ENCODE measurements at regions not wholly inside any gene's neighbourhood (a gene's known extent, or its start where the extent isn't known, plus 50 kb on each side); places are given as distances from the start of the nearest gene placed in this dataset.

DNA sequence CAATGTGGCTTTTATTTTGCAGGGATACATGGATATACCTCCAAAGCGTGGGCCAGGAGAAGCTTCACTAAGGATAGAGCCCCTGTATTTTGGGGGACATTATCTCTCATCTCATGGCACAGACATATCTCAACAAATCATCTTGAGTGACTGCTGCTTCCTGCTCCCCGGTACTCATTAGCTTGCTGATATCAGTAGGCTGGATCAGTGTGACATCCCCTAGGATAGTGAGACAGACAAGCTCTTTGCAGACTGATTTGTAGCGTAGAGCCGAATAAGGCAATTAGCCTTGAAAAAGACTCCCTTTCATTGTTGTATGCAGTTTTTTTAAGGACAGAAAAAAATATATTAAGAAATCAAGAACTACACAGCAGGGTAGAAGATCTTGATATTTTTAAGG is 237.7 kb upstream of the CDH9 start:
- DNase-seq = no peak

DNA sequence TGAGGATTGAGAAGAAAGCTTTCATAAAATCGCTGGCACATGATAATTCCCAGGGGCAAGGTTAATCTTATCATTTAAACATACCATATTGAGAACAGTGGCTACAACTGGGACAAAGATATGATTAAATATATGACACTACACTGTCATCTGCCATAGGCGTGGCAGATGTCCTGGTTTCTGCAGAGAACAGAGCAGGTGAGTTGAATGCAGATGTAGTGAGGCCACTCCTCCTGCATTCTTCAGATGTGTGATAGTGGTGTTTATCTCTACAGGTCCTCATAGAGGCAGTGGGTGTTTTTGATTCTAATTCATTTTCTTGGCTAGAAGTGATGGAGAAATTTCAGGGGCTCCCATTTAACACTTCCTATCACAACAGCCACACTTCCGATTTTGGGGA is 237.0 kb upstream of the CDH9 start:
- DNase-seq = no peak

DNA sequence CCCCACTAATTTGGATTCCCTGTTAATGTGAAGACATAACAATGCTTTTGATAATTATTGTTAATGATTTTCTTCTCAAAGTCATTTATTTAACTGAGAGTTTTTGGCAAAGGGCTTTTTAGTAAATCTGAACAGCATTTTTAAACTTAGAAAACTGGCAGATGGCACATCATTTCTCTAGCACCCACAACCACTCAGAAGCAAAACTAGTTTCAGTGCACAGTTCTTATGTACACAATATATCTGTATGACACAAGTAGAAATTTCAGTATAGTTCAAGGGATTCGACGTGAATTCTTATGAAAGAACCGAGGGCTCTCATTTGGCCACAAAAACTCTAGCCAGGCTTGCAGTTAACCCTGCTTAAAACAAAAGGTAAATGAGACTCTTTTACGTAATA is 231.4 kb upstream of the CDH9 start:
- DNase-seq = no peak

DNA sequence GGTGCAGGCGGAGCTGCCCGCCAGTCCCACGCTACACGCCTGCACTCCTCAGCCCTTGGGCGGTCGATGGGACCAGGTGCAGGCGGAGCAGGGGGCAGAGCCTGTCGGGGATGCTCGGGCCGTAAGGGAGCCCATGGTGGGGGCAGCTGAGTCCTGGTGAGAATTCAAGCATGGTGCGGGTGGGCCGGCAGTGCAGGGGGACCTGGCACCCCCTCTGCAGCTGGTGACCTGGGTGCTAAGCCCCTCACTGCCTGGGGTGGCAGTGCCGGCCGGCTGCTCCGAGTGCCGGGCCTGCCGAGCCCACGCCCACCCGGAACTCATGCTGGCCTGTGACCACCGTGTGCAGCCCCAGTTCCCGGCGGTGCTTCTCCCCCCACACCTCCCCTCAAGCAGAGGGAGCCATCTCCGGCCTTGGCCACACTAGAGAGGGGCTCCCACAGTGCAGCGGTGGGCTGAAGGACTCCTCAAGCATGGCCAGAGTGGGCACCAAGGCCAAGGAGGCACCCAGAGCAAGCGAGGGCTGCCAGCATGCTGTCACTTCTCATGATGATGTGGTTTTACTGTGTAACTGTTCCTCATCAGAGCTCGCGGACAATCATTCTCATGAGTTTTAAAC is 228.9 kb upstream of the CDH9 start:
- no peak for DNase-seq

DNA sequence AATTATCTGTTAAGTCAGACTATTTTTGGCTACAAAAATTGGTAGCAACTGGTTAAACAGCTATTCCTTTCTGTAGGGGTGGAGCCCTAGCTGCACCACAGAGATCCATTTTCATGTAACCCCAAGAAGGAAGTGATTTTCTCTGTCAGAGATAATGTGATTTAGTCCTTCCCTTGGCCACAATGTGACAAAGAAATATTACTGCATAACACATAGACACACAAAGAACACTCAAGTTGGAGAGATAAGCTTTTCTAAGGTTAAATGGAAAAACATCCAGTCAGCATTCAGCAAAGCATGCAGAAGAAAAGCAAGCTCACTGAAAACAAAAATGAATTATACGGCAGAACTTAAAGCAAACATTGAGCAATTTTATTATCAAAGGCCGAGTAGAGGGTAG is 227.8 kb upstream of the CDH9 start:
- DNase-seq = no peak

DNA sequence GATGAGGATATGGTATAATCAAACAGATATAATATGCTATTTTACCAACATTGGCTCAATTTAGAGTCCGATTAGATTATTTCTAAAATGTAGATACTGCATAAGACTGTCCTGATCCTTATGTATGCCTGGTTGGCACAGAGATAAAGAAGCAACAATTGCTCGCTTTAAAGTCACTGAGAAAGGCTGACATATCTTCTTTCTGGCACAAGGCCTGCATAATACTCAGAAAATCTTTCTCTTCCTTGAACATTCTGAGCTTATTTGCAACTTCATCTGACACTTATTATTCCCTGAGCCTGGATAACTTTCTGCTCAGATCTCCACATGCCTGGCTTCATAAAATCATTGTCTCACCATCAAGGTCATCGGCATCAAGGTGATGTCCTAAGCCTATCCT is 219.3 kb upstream of the CDH9 start:
- DNase-seq = no peak

DNA sequence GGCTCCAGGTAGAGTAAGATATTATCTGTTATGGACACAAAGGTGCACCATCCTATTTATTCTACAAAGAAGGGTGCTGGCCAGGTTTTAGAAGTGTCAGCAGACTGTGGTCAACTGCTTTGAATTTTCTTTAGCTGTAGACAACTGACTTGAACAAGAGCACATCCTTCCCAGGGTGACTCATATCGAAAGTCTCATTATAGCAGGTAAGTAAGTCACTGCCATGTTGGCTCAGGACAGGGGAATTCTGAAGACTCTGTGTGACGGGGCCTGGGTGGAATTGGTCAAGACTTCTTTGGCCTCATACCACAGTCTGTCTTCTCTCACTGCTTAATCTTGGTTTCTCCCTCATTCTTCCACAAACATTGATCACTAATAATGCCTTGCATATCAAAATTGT is 214.5 kb upstream of the CDH9 start:
- no peak for DNase-seq

DNA sequence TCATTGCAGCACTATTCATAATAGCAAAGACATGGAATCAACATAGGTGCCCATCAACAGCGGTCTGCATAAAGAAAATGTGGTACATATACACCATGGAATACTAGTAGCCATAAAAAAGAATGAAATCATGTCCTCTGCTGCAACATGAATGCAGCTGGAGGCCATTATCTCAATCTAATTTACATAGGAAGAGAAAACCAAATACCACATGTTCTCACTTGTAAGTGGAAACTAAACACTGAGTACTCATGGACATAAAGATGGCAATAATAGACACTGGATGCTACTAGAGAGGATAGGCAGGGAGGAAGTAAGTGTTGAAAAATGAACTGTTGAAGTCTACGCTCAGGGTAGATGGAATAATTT is 203.9 kb upstream of the CDH9 start:
- no peak for DNase-seq

DNA sequence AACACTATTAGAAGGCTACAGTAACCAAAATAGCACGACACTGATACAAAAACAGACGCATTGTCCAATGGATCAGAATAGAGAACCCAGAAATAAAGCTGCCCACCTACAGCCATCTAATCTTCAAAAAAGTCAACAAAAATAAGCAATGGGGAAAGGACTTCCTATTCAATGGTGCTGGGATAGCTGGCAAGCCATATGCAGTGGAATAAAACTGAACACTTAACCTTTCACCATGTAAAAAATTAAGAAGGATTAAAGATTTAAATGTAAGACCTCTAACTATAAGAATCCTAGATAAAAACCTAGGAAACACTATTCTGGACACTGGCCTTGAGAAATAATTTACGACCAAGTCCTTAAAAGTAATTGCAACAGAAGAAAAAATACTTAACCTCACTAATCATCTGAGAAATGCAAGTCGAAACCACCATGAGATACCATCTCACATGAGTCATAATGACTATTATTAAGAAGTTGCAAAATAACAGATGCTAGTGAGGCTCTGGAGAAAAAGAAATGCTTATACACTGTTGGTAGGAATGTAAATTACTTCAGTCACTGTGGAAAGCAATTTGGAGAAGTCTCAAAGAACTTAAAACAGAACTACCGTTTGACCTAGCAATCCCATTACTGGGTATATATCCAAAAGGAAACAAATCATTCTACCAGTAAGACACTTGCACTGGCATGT is 203.3 kb upstream of the CDH9 start:
- DNase-seq = no peak

DNA sequence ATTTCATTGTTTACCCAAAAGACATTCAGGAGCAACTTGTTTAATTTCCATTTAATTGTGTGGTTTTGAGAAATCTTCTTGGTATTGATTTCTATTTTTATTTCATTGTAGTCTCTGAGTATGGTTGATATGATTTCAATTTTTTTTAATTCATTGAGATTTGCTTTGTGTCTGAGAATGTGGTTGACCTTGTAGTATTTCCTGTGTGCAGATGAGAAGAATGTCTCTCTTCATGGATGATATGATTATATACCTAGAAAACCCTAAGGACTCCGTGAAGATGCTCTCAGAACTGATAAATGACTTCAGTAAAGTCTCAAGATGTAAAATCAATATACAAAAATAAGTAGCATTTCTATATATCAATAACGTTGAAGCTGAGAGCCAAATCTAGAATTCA is 202.4 kb upstream of the CDH9 start:
- DNase-seq = no peak

DNA sequence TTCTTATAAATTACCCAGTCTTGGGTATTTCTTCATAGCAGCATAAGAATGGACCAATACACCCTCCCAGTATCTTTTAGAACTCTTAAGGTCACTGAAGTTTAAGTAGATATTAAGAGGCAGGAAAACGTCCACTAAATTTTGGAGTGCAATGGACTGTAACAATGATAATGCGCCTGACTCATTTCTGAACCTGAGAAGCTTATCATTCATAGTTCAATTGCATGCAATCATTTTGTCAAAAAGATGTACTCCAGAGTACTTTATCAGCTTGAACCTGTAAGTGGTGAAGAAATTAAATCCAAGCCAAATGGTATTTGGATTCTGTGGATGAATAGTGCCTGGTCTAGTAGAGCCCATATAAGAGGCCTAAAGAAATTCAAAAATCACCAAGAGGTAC is 196.5 kb upstream of the CDH9 start:
- DNase-seq = no peak

DNA sequence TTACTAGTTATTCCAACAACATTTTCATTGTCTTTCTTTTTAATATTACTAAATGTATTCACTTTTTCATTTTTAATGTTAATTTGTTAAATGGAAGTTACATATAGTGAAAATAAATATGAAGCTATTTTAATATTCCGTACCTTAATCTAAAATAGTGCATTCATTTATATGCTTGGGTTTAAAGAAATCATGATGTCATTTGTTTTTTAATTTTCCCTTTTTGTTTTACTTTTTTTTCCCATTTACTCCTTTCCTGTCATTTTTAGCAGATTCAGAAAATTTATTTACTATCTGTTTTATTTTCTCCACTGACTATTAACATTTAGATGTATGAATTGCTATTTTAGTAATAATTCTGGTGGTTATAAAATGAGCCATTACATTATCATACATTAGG is 183.0 kb upstream of the CDH9 start:
- no peak for DNase-seq

DNA sequence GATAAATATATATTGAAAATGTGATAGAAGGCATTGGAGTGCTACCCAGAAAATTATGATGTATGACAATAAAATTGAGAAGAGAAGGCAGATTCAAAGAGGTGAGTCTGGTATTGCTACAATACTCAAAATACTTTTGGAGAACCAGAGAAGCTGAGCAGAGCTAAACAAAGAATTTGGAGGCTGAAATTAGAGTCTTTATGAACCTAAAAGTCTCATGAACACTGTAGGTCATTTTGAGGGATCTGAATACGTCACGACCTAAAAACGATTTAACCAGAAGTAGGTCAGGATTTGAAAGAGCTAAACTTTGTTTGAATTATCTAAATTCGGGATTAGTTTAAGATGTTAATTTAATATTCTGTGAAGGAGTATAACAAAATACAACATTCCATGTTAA is 182.4 kb upstream of the CDH9 start:
- DNase-seq = no peak

DNA sequence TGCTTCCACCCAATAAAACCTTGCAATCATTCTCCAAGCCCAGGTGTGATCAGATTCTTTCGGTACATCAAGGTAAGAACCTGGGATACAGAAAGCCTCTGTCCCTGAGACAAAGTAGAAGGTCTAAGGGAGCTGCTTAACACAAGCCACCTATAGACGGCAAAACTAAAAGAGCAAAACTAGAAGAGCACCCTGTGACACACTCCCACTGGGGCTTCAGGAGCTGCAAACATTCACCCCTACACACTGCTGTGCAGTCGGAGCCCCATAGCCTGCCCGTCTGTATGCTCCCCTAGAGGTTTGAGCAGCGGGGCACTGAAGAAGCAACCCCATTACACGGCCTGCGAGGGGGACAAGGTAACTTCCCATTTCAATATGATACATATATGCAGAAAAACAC is 179.6 kb upstream of the CDH9 start:
- DNase-seq = no peak

DNA sequence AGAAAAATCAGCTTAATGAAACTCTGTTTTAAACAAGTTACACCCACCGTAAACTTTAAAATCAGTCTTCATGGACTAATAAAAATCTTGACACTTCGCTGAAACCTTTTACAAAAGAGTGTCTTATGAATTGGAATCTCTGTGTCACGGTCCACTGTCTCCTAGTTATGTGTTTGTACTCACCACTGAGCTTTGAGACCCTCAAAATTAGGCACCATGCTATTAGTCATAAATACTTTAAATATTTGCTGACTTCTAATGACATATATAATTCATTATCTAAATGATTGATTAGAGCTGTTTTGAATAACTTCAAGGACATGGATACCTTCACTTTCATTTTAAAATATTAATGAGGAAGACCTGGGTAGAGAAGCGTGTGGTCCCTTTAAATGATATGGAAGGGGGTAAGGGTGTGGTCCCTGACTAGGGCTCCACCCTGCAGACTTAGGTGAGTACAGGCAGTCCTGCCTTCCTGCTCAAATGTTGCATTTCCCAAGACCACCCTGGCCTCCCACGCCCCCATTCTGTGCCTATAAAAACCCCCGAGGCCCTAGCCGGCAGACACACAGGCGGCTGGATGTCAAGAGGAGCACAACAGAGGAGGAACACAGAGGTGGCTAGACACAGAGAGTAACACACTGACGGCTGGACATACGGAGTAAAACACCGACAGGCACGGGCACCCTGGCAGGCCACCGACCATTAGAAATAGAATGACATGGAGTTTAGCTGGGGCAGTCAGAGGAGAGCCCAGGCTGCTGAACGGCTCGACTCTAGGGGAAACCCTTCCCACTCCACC is 179.0 kb upstream of the CDH9 start:
- DNase-seq = no peak

DNA sequence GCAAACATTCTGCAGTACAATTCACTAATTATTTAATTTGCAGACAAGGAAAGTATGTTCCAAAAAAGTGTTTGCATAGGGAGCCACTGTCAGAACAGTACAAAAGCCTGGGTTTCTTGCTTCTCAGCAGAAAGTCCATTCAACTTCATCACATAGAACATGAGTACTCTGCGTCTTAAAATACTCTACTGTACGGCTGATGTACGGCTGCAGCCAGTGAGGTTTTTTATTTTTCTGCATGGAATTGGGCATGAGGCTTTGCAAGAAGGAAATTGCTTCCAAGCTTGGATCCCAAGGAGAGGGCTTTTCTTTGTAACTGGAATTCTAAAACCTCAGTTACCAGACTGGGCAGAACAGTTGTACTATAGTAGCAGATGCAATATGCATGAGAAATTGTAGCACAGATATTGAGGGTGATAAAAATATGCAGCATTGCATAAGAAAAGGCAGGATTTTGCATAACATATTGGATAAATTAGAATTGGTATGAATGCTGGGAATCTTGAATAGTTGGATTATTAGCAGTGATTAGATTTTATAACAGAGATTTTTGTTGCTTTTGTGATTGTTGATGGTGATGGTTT is 178.1 kb upstream of the CDH9 start:
- DNase-seq = no peak

DNA sequence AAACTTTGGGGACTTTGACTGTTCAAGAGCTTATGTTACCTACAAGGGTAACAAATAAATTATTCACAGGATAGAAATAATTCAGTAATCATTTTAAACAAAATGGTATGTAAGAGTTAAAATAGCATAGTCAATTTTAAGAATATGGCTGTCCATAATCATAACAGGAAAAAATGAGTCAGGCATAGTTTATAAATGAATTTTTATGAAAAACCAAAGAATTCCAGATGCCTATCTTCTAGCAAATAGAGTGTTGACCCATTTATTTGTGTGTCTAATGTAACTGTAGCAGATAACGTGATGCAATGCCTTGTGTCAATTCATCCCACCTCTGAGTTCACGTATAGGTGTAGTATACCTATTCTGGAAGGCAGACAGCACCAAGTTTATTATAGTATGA is 169.7 kb upstream of the CDH9 start:
- no peak for DNase-seq

DNA sequence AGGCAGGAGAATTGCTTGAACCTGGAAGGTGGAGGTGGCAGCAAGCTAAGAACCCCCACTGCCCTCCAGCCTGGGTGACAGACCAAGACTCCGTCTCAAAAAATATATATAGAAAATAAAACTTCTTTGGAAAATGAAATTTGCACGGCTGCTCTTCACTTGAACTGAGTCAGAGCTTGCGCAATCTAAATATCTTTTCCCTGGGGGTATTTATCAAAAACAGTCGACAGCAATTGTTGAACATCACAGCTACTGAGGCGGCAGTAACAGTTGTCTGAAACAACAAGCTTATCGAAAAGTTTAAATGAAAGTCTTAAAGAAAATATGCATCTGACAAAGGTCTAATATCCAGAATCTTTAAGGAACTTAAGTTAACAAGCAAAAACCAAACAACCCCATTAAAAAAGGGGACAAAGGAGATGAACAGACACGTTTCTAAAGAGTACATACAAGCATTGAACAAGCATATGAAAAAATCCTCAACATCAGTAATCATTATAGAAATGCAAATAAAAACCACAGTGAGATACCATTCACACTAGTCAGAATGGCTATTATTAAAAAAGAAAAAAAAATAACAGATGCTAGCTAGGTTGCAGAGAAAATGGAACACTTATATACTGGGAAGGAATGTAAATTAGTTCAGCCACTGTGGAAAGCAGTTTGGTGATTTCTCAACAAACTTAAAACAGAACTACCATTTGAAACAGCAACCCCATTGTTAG is 153.6 kb upstream of the CDH9 start:
- no peak for DNase-seq

DNA sequence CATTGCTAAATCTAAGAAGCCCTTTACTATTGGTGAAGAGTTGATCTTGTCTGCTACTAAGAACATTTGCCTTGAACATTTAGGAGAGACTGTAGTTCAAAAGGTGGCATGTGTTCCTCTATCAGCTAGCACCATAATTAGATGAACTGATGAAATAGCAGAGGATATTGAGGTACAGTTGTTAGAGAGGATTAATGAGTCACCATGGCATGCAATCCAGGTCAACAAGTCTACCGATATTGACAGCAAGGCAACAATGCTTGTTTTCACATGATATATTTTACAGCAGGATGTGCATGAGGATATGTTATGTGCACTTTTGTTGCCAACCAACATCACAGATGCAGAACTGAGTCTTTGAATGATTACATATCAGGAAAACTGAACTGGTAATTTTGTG is 134.3 kb upstream of the CDH9 start:
- DNase-seq = no peak

DNA sequence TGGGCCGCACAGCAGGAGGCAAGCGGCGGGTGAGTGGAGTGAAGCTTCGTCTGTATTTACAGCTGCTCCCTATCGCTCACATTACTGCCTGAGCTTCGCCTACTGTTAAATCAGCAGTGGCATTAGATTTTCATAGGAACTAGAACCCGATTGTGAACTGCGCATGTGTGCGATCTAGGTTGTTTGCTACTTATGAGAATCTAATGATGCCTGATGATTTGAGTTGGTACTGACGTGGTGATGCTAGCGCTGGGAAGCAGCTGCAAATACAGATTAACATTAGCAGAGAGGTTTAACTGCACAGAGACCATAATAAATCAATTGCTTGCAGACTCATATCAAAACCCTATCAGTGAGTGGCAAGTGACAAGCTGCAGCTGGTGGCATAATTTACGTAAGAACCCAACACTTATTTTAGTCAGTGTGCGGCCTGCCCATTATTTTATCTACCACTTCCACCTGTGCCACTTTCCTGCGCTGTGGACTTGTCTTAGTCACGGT is 133.4 kb upstream of the CDH9 start:
- no peak for DNase-seq

DNA sequence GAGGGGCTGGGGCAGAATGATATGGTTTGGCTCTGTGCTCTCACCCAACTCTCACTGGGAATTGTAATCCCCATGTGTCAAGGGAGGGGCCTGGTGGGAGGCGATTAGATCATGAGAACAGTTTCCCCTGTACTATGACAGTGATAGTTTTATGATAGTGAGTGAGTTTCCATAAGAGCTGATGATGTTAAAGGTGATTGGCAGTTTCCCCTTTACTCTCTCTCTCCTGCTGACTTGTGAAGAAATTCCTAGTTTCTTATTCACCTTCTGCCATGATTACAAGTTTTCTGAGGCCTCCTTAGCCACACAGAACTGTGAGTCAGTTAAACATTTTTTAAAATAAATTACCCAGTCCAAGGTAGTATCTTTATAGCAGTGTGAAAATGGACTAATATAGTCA is 120.4 kb upstream of the CDH9 start:
- no peak for DNase-seq

DNA sequence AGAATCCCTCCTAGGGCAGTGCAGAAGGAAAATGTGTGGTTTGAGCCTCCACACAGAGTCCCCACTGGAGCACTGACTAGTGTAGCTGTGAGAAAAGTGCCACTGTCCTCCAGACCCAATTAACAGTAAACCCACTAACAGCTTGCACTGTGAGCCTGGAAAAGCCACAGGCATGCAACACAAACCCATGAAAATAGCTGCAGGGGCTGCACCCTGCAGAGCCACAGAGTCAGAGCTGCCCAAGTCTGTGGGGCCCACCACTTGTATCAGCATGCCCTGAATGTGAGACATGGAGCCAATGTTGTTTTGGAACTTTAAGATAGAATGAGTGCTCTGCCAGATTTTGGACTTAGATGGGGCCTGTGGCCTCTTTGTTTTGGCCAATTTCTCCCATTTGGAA is 119.8 kb upstream of the CDH9 start:
- no peak for DNase-seq

DNA sequence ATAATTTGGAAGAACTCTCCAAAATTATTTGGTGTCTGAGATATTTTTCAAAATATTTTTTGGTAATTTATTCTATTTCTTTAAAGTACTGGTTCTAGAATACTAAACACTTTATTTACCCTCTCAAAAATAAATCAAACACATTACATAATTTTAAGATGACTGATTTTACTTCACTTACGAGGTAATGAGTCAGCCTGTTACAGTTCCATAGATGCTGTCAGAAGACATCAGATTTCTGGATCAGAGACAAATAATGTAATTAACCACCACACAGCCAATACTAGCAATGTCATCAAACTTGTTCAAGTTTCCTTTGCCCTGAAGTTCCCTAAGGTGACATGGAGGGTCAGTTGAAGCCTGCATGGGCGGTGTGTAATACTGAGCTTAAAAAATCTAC is 106.1 kb upstream of the CDH9 start:
- no peak for DNase-seq
